ENCODE measurements at regions not wholly inside any gene's neighbourhood (a gene's known extent, or its start where the extent isn't known, plus 50 kb on each side); places are given as distances from the start of the nearest gene placed in this dataset.

- H3K27ac Mint-ChIP-seq: no peak overlapping the region
- no peak for DNase-seq (ENCODE audit: low spot score, unreplicated experiment)
- H3K4me1 Mint-ChIP-seq (ENCODE audit: low read depth): no peaks in the 10 kb centered on the region
- no peak overlapping the region for H3K4me3 Mint-ChIP-seq (ENCODE audit: low read depth)
- H3K27me3 Mint-ChIP-seq: no peaks in the 10 kb centered on the region
- TF ChIP-seq CTCF (IDR thresholded peaks at IDR 0.05; ENCODE audit: unreplicated experiment): no peak
- peaks cover 7% of the 10 kb centered on the region for H3K9me3 Mint-ChIP-seq (ENCODE audit: low read depth)
- no peaks in the 10 kb centered on the region for H3K36me3 Mint-ChIP-seq (ENCODE audit: insufficient read depth)
These were observed 304.4 kb downstream of the KBTBD8 start for GRCh38 chr3:67302489-67302888.

- Mint-ChIP-seq H3K4me3 (ENCODE audit: low read depth) (no peak overlapping the region), H3K27ac (no peak overlapping the region), H3K27me3 (no peaks in the 10 kb centered on the region), H3K4me1 (ENCODE audit: low read depth) (no peaks in the 10 kb centered on the region), H3K9me3 (ENCODE audit: low read depth) (peaks cover 7% of the 10 kb centered on the region), H3K36me3 (ENCODE audit: insufficient read depth) (no peaks in the 10 kb centered on the region)
- DNase-seq (ENCODE audit: low spot score, unreplicated experiment): no peak
- TF ChIP-seq CTCF (IDR thresholded peaks at IDR 0.05; ENCODE audit: unreplicated experiment): no peak
These were observed 307.1 kb downstream of the KBTBD8 start for GRCh38 chr3:67305160-67305559.

- no peaks in the 10 kb centered on the region for H3K4me1 Mint-ChIP-seq (ENCODE audit: low read depth)
- H3K9me3 Mint-ChIP-seq (ENCODE audit: low read depth): peaks cover 7% of the 10 kb centered on the region
- H3K4me3 Mint-ChIP-seq (ENCODE audit: low read depth): no peak overlapping the region
- TF ChIP-seq CTCF (IDR thresholded peaks at IDR 0.05; ENCODE audit: unreplicated experiment): no peak
- no peak overlapping the region for H3K27ac Mint-ChIP-seq
- H3K36me3 Mint-ChIP-seq (ENCODE audit: insufficient read depth): no peaks in the 10 kb centered on the region
- no peak for DNase-seq (ENCODE audit: low spot score, unreplicated experiment)
- no peaks in the 10 kb centered on the region for H3K27me3 Mint-ChIP-seq
These were observed 307.8 kb downstream of the KBTBD8 start for GRCh38 chr3:67305922-67306321.

- no peak for TF ChIP-seq CTCF (IDR thresholded peaks at IDR 0.05; ENCODE audit: unreplicated experiment)
- Mint-ChIP-seq H3K36me3 (ENCODE audit: insufficient read depth) (no peaks in the 10 kb centered on the region), H3K4me1 (ENCODE audit: low read depth) (no peaks in the 10 kb centered on the region), H3K4me3 (ENCODE audit: low read depth) (no peak overlapping the region), H3K27me3 (no peaks in the 10 kb centered on the region), H3K9me3 (ENCODE audit: low read depth) (peaks cover 3% of the 10 kb centered on the region), H3K27ac (no peak overlapping the region)
- no peak for DNase-seq (ENCODE audit: low spot score, unreplicated experiment)
These were observed 313.3 kb downstream of the KBTBD8 start for GRCh38 chr3:67311440-67311839.

- TF ChIP-seq CTCF (IDR thresholded peaks at IDR 0.05; ENCODE audit: unreplicated experiment): no peak
- H3K27ac Mint-ChIP-seq: no peak overlapping the region
These were observed 314.0 kb downstream of the KBTBD8 start for GRCh38 chr3:67312155-67312554.

More at GRCh38 chr3:67312155-67312554, 314.0 kb downstream of the KBTBD8 start:
- no peaks in the 10 kb centered on the region for H3K36me3 Mint-ChIP-seq (ENCODE audit: insufficient read depth)
- H3K4me1 Mint-ChIP-seq (ENCODE audit: low read depth): no peaks in the 10 kb centered on the region
- H3K9me3 Mint-ChIP-seq (ENCODE audit: low read depth): peaks cover 3% of the 10 kb centered on the region
- no peaks in the 10 kb centered on the region for H3K27me3 Mint-ChIP-seq
- DNase-seq (ENCODE audit: low spot score, unreplicated experiment): no peak
- H3K4me3 Mint-ChIP-seq (ENCODE audit: low read depth): no peak overlapping the region
